ENCODE measurements at regions not wholly inside any gene's neighbourhood (a gene's known extent, or its start where the extent isn't known, plus 50 kb on each side); places are given as distances from the start of the nearest gene placed in this dataset.

DNA sequence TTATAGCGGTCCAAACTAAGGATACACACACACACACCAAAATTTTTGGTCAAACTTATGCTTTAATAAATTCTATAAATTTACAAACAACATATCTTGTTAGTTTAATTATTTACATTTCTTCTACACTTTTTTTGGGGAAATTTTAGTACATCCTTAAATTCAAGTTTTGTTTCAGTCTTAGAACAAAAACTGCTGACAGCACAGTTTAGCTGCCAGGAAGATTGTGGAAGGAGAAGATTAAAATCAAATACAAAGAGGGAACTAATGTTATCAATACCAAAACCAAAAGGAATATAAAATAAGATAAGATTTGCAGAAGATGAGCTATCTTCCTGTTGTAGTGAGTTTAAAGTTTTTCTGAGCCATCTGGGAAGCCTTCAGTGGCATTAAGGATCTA, 368.8 kb downstream of the AASDHPPT start:
- Histone ChIP-seq H3K9me3 (no peaks in the 10 kb centered on the region), H3K27me3 (no peaks in the 10 kb centered on the region), H3K36me3 (no peaks in the 10 kb centered on the region), H4K20me1 (no peaks in the 10 kb centered on the region), H3K9ac (no peak overlapping the region), H3K4me2 (no peak overlapping the region), H3K27ac (no peak overlapping the region), H3K4me3 (no peak overlapping the region), H3K4me1 (no peaks in the 10 kb centered on the region)
- no peak for TF ChIP-seq Cebpa-rat (IDR thresholded peaks at IDR 0.05)

DNA sequence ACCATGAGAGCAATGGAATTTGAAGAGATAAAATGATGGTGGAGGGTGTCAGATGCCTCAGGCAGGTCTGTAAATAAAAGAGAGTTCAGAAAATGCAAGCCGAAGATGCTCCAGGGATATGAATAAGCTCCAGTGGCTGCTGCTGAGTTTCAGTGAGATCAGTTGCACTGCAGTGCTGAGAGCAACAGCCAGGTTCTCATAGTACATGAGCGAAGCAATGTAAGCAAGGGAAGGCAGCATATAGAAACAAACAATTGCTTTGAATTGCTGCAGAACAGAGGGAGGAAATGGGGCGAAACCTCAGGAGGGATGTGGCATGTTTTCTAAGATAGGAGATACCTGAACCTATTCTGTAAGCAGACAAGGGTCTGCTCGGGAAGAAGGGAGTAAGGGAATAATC, 369.5 kb downstream of the AASDHPPT start:
- Histone ChIP-seq H3K9ac (no peak overlapping the region), H3K4me2 (no peak overlapping the region), H3K36me3 (no peaks in the 10 kb centered on the region), H3K4me3 (no peak overlapping the region), H4K20me1 (no peaks in the 10 kb centered on the region), H3K27me3 (no peaks in the 10 kb centered on the region), H3K9me3 (no peaks in the 10 kb centered on the region), H3K27ac (no peak overlapping the region), H3K4me1 (no peaks in the 10 kb centered on the region)
- TF ChIP-seq Cebpa-rat (IDR thresholded peaks at IDR 0.05) = no peak

DNA sequence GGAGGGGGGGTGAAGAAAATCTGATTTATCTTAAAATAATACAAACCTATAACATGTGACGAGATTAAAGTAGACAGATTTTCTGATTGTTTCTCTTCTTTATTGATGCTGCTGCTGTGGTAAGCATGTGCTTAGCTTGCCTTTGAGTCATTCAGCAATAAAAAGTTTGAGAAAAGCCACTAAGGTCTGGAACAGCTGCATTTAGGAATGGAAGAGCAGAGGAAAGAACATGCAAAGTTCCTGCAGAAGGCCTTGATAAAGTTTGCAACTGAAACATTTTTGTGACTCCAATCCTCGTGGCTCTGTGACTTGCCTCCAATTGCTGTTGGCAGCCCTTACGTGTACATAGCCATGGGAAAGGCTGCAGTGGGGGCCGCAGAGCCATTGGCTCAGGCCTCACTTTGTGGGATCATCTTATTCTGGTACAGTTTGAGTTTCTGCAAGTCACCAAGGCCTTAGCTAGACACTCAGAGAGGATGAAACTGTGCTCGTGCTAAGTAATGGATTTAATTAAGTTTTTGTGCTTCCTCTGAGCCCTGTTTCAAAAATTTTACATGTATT, 370.2 kb downstream of the AASDHPPT start:
- no peak overlapping the region for H3K27ac ChIP-seq
- no peaks in the 10 kb centered on the region for H4K20me1 ChIP-seq
- no peak overlapping the region for H3K9ac ChIP-seq
- H3K36me3 ChIP-seq = no peaks in the 10 kb centered on the region
- H3K27me3 ChIP-seq = no peaks in the 10 kb centered on the region
- H3K4me3 ChIP-seq = no peak overlapping the region
- no peak for TF ChIP-seq Cebpa-rat (IDR thresholded peaks at IDR 0.05)
- H3K9me3 ChIP-seq = no peaks in the 10 kb centered on the region
- H3K4me2 ChIP-seq = no peak overlapping the region
- no peaks in the 10 kb centered on the region for H3K4me1 ChIP-seq

DNA sequence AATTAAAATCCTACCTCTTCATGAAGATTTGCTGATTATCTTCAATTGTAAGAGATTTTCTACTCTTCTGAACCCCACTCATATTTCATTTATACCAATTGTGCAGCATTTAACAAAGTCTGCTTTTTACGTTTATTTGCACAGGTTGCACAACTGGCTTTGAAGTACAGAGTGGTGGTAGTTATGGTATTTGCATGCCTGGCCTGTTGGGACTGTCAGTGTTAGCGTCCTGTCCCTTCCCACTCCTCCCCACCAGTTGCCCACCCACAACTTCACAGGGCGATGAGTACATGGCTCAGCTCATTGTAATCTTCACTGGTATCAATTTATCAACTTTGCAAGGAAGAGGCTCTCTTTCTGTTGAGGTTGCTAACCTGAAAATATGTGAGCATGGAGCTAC, 372.3 kb downstream of the AASDHPPT start:
- Histone ChIP-seq H3K27me3 (no peaks in the 10 kb centered on the region), H3K4me1 (no peaks in the 10 kb centered on the region), H3K9me3 (no peaks in the 10 kb centered on the region), H3K4me3 (no peak overlapping the region), H3K27ac (no peak overlapping the region), H4K20me1 (no peaks in the 10 kb centered on the region), H3K4me2 (no peak overlapping the region), H3K36me3 (no peaks in the 10 kb centered on the region), H3K9ac (no peak overlapping the region)
- no peak for TF ChIP-seq Cebpa-rat (IDR thresholded peaks at IDR 0.05)

DNA sequence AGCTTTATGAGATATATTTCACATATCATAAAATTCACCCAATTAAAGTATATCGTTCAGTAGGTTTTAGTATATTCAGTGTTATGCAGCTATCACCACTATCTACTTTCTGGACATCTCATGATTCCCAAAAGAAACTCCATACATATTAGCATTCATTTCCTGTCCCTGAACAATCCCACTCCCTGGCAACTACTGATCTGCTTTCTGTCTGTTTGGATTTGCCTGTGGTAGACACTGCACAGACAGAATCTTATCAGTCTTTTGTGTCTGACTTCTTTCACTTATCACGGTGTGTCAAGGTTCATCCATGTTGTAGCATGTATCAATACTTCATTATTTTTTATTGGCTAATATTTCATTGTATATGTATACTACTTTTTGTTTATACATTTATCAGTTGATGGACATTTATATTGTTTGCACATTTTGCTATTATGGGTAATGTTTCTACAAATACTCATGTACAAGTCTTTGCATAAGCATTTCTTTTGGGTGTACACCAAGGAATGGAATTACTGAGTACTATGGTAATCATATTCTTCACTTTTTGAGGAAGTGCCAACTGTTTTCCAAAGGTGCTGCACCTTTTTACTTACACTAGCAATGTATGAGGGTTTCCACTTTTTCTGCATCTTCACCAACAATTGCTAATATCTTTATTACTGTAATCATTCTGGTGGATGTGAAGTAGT, 373.9 kb downstream of the AASDHPPT start:
- Histone ChIP-seq H3K27ac (no peak overlapping the region), H3K4me3 (no peak overlapping the region), H3K9ac (no peak overlapping the region), H3K4me1 (no peaks in the 10 kb centered on the region), H4K20me1 (no peaks in the 10 kb centered on the region), H3K27me3 (no peaks in the 10 kb centered on the region), H3K4me2 (no peak overlapping the region), H3K9me3 (no peaks in the 10 kb centered on the region), H3K36me3 (no peaks in the 10 kb centered on the region)
- no peak for TF ChIP-seq Cebpa-rat (IDR thresholded peaks at IDR 0.05)

DNA sequence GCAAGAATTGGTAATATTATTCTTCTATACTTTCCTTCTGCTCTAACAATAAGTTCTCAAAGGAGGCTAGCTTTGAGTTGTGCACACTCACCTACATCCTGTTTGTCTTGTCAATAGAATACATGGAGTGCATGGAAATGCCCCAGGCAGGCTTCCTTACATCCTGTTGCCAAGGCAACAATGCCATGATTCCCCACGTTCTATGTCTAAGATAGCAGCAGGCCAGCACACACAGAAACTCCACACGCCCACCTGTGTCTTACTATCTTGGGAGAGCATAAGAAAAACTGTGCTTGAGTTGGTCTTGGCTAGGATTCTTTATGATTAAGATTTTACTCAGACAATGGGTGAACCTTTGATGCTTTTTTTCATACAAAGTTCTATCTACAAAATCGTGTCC, 379.2 kb downstream of the AASDHPPT start:
- no peaks in the 10 kb centered on the region for H3K36me3 ChIP-seq
- H3K9ac ChIP-seq = no peak overlapping the region
- no peak overlapping the region for H3K27ac ChIP-seq
- H3K9me3 ChIP-seq = no peaks in the 10 kb centered on the region
- peaks cover 7% of the 10 kb centered on the region for H3K4me1 ChIP-seq
- H3K27me3 ChIP-seq = no peaks in the 10 kb centered on the region
- no peak for TF ChIP-seq Cebpa-rat (IDR thresholded peaks at IDR 0.05)
- no peak overlapping the region for H3K4me3 ChIP-seq
- no peaks in the 10 kb centered on the region for H4K20me1 ChIP-seq
- H3K4me2 ChIP-seq = no peak overlapping the region

DNA sequence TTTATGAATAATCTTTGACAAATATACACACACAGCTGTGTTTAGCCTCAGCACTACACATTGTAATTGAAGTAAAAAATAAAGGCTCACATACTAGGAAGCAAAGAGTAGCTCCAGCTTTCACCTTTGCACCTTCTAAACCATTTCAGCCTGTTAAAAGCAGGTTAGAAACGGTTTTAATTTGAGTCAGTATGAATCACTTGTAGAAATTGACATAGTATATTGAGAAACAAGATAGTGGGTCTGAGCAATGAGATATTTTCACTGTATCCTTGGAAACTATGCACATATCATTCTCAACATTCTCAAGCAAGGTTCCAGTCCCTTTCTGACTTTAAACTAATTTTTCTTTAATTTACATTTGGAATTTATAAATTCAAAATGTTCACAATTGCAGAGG, 380.3 kb downstream of the AASDHPPT start:
- Histone ChIP-seq H4K20me1 (no peaks in the 10 kb centered on the region), H3K9ac (no peak overlapping the region), H3K4me2 (no peak overlapping the region), H3K27me3 (no peaks in the 10 kb centered on the region), H3K27ac (no peak overlapping the region), H3K9me3 (no peaks in the 10 kb centered on the region), H3K4me1 (peaks cover 8% of the 10 kb centered on the region), H3K4me3 (no peak overlapping the region), H3K36me3 (no peaks in the 10 kb centered on the region)
- no peak for TF ChIP-seq Cebpa-rat (IDR thresholded peaks at IDR 0.05)

DNA sequence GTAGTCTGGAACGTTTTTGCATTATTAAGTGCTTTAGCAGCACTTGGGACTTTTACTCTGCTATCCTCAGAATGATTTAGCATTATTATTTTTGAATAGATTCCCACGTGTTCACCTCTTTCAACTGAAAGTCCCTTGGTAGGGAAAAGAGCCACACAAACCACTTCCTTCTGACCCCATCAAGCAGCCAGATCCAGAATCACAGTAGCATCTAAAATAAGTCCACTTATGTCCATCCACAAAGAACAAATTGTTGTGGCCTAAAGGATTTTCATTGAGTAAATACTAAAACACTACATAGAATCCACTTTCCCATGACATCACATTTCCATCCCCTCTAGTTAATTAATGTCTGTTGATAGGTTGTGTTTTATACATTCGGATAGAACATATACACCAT, 381.7 kb downstream of the AASDHPPT start:
- no peak for TF ChIP-seq Cebpa-rat (IDR thresholded peaks at IDR 0.05)
- Histone ChIP-seq H3K27me3 (no peaks in the 10 kb centered on the region), H3K9me3 (no peaks in the 10 kb centered on the region), H3K4me2 (no peak overlapping the region), H3K36me3 (no peaks in the 10 kb centered on the region), H4K20me1 (no peaks in the 10 kb centered on the region), H3K4me3 (no peak overlapping the region), H3K9ac (no peak overlapping the region), H3K27ac (no peak overlapping the region), H3K4me1 (peaks cover 8% of the 10 kb centered on the region)

DNA sequence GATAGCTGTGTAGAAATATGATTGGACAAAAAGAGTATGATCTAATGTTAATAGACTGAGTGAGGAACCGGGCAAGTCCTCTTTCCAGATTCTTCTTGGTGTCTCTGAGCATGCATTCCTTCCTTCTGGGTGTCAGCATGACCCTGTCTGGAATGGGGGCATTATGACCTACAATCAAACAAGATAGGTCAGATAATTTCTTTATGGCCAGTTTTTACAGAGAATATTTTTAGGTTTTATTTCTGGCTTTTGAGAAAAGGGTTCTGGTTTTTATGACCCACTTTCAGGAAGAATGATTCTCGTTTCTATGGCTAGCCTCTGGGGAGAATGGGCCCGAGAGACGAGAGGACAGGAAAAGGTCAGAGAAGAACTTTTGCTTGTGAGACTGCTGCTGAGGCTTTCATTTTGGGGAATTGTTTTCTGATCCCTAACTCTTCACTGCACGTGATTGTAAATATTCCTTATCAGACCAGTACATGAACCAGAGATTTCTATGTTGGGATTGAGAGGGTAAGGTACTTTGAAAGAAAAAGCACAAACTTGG, 383.8 kb downstream of the AASDHPPT start:
- no peaks in the 10 kb centered on the region for H3K36me3 ChIP-seq
- TF ChIP-seq Cebpa-rat (IDR thresholded peaks at IDR 0.05) = no peak
- no peak overlapping the region for H3K27ac ChIP-seq
- no peak overlapping the region for H3K9ac ChIP-seq
- peaks cover 8% of the 10 kb centered on the region for H3K4me1 ChIP-seq
- H4K20me1 ChIP-seq = no peaks in the 10 kb centered on the region
- peak overlapping the region; percentile 39 for H3K4me2 ChIP-seq
- no peaks in the 10 kb centered on the region for H3K27me3 ChIP-seq
- H3K9me3 ChIP-seq = no peaks in the 10 kb centered on the region
- H3K4me3 ChIP-seq = no peak overlapping the region

DNA sequence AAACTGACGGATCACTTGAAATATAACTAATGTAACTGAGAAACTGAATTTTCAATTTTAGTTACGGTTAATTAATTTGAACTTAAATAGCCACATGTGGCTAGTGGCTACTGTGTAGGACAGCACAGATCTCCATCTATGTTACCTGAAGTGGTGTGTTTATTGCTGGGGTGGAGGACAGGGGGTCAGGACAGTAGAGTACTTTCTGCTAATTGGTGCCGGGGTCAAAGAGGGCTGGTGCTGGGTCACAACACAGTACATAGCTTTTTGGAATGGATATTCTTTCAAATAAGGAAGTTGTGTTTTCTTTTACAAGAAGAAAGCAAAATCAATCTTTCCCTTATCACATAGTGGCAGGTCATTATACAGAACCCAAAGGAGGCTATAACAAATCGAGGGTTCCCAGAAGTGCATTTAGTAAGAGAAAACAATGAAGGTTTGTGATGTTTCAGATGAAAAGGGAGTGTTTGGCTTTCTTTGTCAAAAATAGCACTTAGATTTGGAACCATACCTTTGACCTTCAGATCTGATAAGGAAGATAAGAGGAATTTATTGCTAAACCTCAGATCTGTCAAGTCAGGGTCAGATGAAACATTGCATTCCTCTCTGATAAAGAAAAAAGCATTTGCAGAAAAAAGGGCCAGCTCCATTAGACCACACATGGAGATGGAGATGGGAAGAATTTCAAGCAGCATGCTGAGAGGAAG, 384.5 kb downstream of the AASDHPPT start:
- H3K27me3 ChIP-seq = no peaks in the 10 kb centered on the region
- no peaks in the 10 kb centered on the region for H3K9me3 ChIP-seq
- no peak overlapping the region for H3K9ac ChIP-seq
- no peak overlapping the region for H3K4me2 ChIP-seq
- no peak overlapping the region for H3K27ac ChIP-seq
- H3K36me3 ChIP-seq = no peaks in the 10 kb centered on the region
- no peaks in the 10 kb centered on the region for H4K20me1 ChIP-seq
- H3K4me3 ChIP-seq = no peak overlapping the region
- TF ChIP-seq Cebpa-rat (IDR thresholded peaks at IDR 0.05) = no peak
- peaks cover 8% of the 10 kb centered on the region for H3K4me1 ChIP-seq
